GM18951 (cell line): ENCODE measurements at regions not wholly inside any gene's neighbourhood (a gene's known extent, or its start where the extent isn't known, plus 50 kb on each side); places are given as distances from the start of the nearest gene placed in this dataset.
"Not testable (repeated sequence)": the region's sequence is repeated elsewhere in the genome, so short reads cannot be mapped to it uniquely, and the experiment has no call there.

Experiments
- POLR2A ChIP-seq: IDR thresholded peaks from 4 replicates; pipeline ENCODE4 v1.6.1; 2011; ENCODE audit warnings: mild to moderate bottlenecking; ENCODE audit not compliant: insufficient read length, insufficient read depth; ENCODE audit errors: extremely low read depth
- in situ Hi-C: fragments of 300-500 bp; cut with MboI; formaldehyde crosslinking; loops from one replicate; pipeline ENCODE4 v1.12.0; 2022; ENCODE audit warnings: low sequenced_read_pairs, mixed read lengths, inconsistent platforms; ENCODE audit not compliant: unreplicated experiment

- in situ Hi-C loops, result no loop called here
Measured at GRCh38 chr5:67896930-67897313, 318.6 kb upstream of the PIK3R1 start.

GRCh38 chr5:67896311-67896929 is 319.1 kb upstream of the PIK3R1 start:
- in situ Hi-C loops, result no loop called here
- no peak for TF ChIP-seq POLR2A

More at GRCh38 chr5:67896930-67897313, 318.6 kb upstream of the PIK3R1 start:
- no peak for TF ChIP-seq POLR2A

- in situ Hi-C loops, result not testable (repeated sequence)
Measured at GRCh38 chr5:67889870-67890269, 325.7 kb upstream of the PIK3R1 start.

- no peak for TF ChIP-seq POLR2A
- in situ Hi-C loops, result no loop called here
Measured at GRCh38 chr5:67887748-67888161, 327.8 kb upstream of the PIK3R1 start.

- no peak for TF ChIP-seq POLR2A
- in situ Hi-C loops, result no loop called here
Measured at GRCh38 chr5:67886761-67887160, 328.8 kb upstream of the PIK3R1 start.

GRCh38 chr5:67880876-67881275 is 334.7 kb upstream of the PIK3R1 start:
- no peak for TF ChIP-seq POLR2A
- in situ Hi-C loops, result no loop called here

- TF ChIP-seq POLR2A, result no peak
- in situ Hi-C loops, result no loop called here
Measured at GRCh38 chr5:67880511-67880805, 335.1 kb upstream of the PIK3R1 start.

- TF ChIP-seq POLR2A, result no peak
- in situ Hi-C loops, result no loop called here
Measured at GRCh38 chr5:67879620-67880510, 335.7 kb upstream of the PIK3R1 start.

- no peak for TF ChIP-seq POLR2A
- in situ Hi-C loops, result no loop called here
Measured at GRCh38 chr5:67878933-67879332, 336.6 kb upstream of the PIK3R1 start.

- no peak for TF ChIP-seq POLR2A
- in situ Hi-C loops, result no loop called here
Measured at GRCh38 chr5:67876371-67876770, 339.2 kb upstream of the PIK3R1 start.

- in situ Hi-C loops, result no loop called here
- TF ChIP-seq POLR2A, result no peak
Measured at GRCh38 chr5:67875601-67876000, 340.0 kb upstream of the PIK3R1 start.

- TF ChIP-seq POLR2A, result no peak
- in situ Hi-C loops, result no loop called here
Measured at GRCh38 chr5:67873935-67874334, 341.6 kb upstream of the PIK3R1 start.

GRCh38 chr5:67870662-67871061 is 344.9 kb upstream of the PIK3R1 start:
- in situ Hi-C loops, result no loop called here

GRCh38 chr5:67864335-67864734 is 351.2 kb upstream of the PIK3R1 start:
- in situ Hi-C loops, result not testable (repeated sequence)

More at GRCh38 chr5:67870662-67871061, 344.9 kb upstream of the PIK3R1 start:
- no peak for TF ChIP-seq POLR2A
